ENCODE measurements at regions not wholly inside any gene's neighbourhood (a gene's known extent, or its start where the extent isn't known, plus 50 kb on each side); places are given as distances from the start of the nearest gene placed in this dataset.

GRCh38 chr2:192328297-192328696 lies 133.6 kb upstream of the TMEFF2 start:
- TF ChIP-seq POLR2A (IDR thresholded peaks at IDR 0.05; ENCODE audit: low read depth, low read length): no peak
- TF ChIP-seq POLR2AphosphoS5 (IDR thresholded peaks at IDR 0.05; ENCODE audit: low read depth, low read length): no peak

All from GM12892 (cell line).